Esophagus muscularis mucosa (tissue), 4 donors: ENCODE measurements at regions not wholly inside any gene's neighbourhood (a gene's known extent, or its start where the extent isn't known, plus 50 kb on each side); places are given as distances from the start of the nearest gene placed in this dataset.

ENCODE experiments used
- DNase-seq: peaks from one replicate; pipeline ENCODE4 v3.0.0-alpha.2; 2017; ENCODE audit errors: extremely low spot score
- H3K27ac ChIP-seq, 4 donors: fragments of 200-600 bp; sonication (generic); replicated peaks in 1 of 4; 1 replicate in 3 of 4; 2 replicates in 1 of 4; pipeline ENCODE4 v1.5.1; 2016 to 2019; ENCODE audit warnings: mild to moderate bottlenecking in 1 of 4
- H3K27me3 ChIP-seq, 4 donors: fragments of 200-600 bp; sonication (generic); one replicate each; pipeline versions ENCODE4 v1.5.1 to v1.6.0; 2016 to 2019
- H3K36me3 ChIP-seq, 4 donors: fragments of 200-600 bp; sonication (generic); one replicate each; pipeline ENCODE4 v1.5.1; 2016 to 2019
- H3K4me1 ChIP-seq, 4 donors: fragments of 200-600 bp; sonication (generic); one replicate each; pipeline ENCODE4 v1.5.1; 2016 to 2019
- H3K4me3 ChIP-seq, 4 donors: fragments of 200-600 bp; sonication (generic); 1 replicate in 2 of 4; 2 replicates in 2 of 4; pipeline ENCODE4 v1.5.1; 2016 to 2019; ENCODE audit warnings: mild to moderate bottlenecking in 4 of 4, moderate library complexity in 1 of 4
- H3K9me3 ChIP-seq, 4 donors: fragments of 200-600 bp; sonication (generic); 1 replicate in 3 of 4; 2 replicates in 1 of 4; pipeline ENCODE4 v1.5.1; 2016 to 2019
- CTCF ChIP-seq, 3 experiments: fragments of 200-600 bp in 2 of 3; fragments of 450-650 bp in 1 of 3; sonication (generic) in 2 of 3; IDR thresholded peaks; one replicate each; pipeline ENCODE4 v1.5.1; 2017 to 2019; ENCODE audit warnings: antibody characterized with exemption in 3 of 3, mild to moderate bottlenecking in 2 of 3, moderate library complexity in 1 of 3
- EP300 ChIP-seq: sonication (generic); formaldehyde crosslinking; IDR thresholded peaks from one replicate; pipeline ENCODE4 v1.6.1; 2017; ENCODE audit warnings: antibody characterized with exemption
- POLR2A ChIP-seq: fragments of 450-650 bp; IDR thresholded peaks from one replicate; pipeline ENCODE4 v1.6.1; 2017; ENCODE audit warnings: antibody characterized with exemption, moderate library complexity, mild to moderate bottlenecking, low read depth
- POLR2AphosphoS5 ChIP-seq, 2 donors: sonication (generic); formaldehyde crosslinking; IDR thresholded peaks; one replicate each; pipeline ENCODE4 v1.6.1; 2017; ENCODE audit warnings: antibody characterized with exemption in 2 of 2
- WGBS: methylation state at CpG from one replicate; pipeline ENCODE4 v1.1.5; 2018; 5-methylcytosine and 5-hydroxymethylcytosine counted together
- intact Hi-C: fragments of 100-400 bp; cut with DNase I; formaldehyde crosslinking; loops from one replicate; pipeline ENCODE4 v1.15.1; 2023

GRCh38 chr9:103990311-103990710, 103.8 kb upstream of the SMC2 start:
- H3K27ac ChIP-seq = no peak overlapping the region
- no peak overlapping the region for H3K4me3 ChIP-seq
- DNase-seq = no peak
- TF ChIP-seq EP300 (no peak), POLR2A (no peak), CTCF (IDR thresholded peaks at IDR 0.05) (no peak), POLR2AphosphoS5 (IDR thresholded peaks at IDR 0.05) (no peak)
- H3K9me3 ChIP-seq = no peaks in the 10 kb centered on the region
- H3K27me3 ChIP-seq = no peaks in the 10 kb centered on the region
- intact Hi-C loops = no loop called here
- WGBS = 89% methylated on average over 2 of the region's 2 CpGs
- H3K4me1 ChIP-seq = no peaks in the 10 kb centered on the region
- no peaks in the 10 kb centered on the region for H3K36me3 ChIP-seq

GRCh38 chr9:103991001-103991400, 103.1 kb upstream of the SMC2 start:
- H3K36me3 ChIP-seq = no peaks in the 10 kb centered on the region
- H3K9me3 ChIP-seq = no peaks in the 10 kb centered on the region
- intact Hi-C loops = no loop called here
- TF ChIP-seq POLR2A (no peak), EP300 (no peak), POLR2AphosphoS5 (IDR thresholded peaks at IDR 0.05) (no peak), CTCF (IDR thresholded peaks at IDR 0.05) (no peak)
- no peaks in the 10 kb centered on the region for H3K27me3 ChIP-seq
- no peak overlapping the region for H3K27ac ChIP-seq
- DNase-seq = no peak
- H3K4me1 ChIP-seq = no peaks in the 10 kb centered on the region
- no peak overlapping the region for H3K4me3 ChIP-seq
- WGBS = 68% methylated on average over 2 of the region's 2 CpGs

GRCh38 chr9:103991698-103992097, 102.4 kb upstream of the SMC2 start:
- 39% methylated on average over 1 of the region's 1 CpG for whole genome bisulfite sequencing
- no peak overlapping the region for H3K4me3 ChIP-seq
- no peaks in the 10 kb centered on the region for H3K4me1 ChIP-seq
- no peaks in the 10 kb centered on the region for H3K27me3 ChIP-seq
- intact Hi-C loops = no loop called here
- no peaks in the 10 kb centered on the region for H3K36me3 ChIP-seq
- no peak for DNase-seq
- no peak for TF ChIP-seq POLR2A
- no peak for TF ChIP-seq POLR2AphosphoS5 (IDR thresholded peaks at IDR 0.05)
- no peak for TF ChIP-seq CTCF (IDR thresholded peaks at IDR 0.05)
- TF ChIP-seq EP300 = no peak
- H3K9me3 ChIP-seq = no peaks in the 10 kb centered on the region
- no peak overlapping the region for H3K27ac ChIP-seq

- Histone ChIP-seq H3K27ac (no peak overlapping the region), H3K4me1 (no peaks in the 10 kb centered on the region), H3K4me3 (no peak overlapping the region), H3K36me3 (no peaks in the 10 kb centered on the region), H3K27me3 (no peaks in the 10 kb centered on the region), H3K9me3 (no peaks in the 10 kb centered on the region)
- WGBS = 79% methylated on average over 3 of the region's 3 CpGs
- intact Hi-C loops = no loop called here
- DNase-seq = no peak
- TF ChIP-seq POLR2A = no peak
- no peak for TF ChIP-seq EP300
- TF ChIP-seq CTCF (IDR thresholded peaks at IDR 0.05) = no peak
- no peak for TF ChIP-seq POLR2AphosphoS5 (IDR thresholded peaks at IDR 0.05)
Observed at GRCh38 chr9:103992938-103993579, 101.0 kb upstream of the SMC2 start.

- TF ChIP-seq EP300 (no peak), POLR2AphosphoS5 (IDR thresholded peaks at IDR 0.05) (no peak), CTCF (IDR thresholded peaks at IDR 0.05) (no peak), POLR2A (no peak)
- no peak for DNase-seq
- no peak overlapping the region for H3K27ac ChIP-seq
- H3K9me3 ChIP-seq = no peaks in the 10 kb centered on the region
- H3K27me3 ChIP-seq = no peaks in the 10 kb centered on the region
- H3K36me3 ChIP-seq = no peaks in the 10 kb centered on the region
- H3K4me3 ChIP-seq = no peak overlapping the region
- WGBS = 65% methylated on average over 3 of the region's 3 CpGs
- intact Hi-C loops = no loop called here
- H3K4me1 ChIP-seq = no peaks in the 10 kb centered on the region
Observed at GRCh38 chr9:103997856-103998370, 96.2 kb upstream of the SMC2 start.
